Keratinocyte (primary cell): ENCODE measurements at regions not wholly inside any gene's neighbourhood (a gene's known extent, or its start where the extent isn't known, plus 50 kb on each side); places are given as distances from the start of the nearest gene placed in this dataset.

Experiments
- DNase-seq: peaks from one replicate; pipeline ENCODE4 v3.0.0-alpha.2; 2011; ENCODE audit warnings: low read depth, missing footprints, low spot score
- FAIRE-seq: peaks from 2 replicates; lab custom pipeline; 2011; peaks lifted over from hg19 to GRCh38; lab: Jason Lieb, UNC
- H2AFZ ChIP-seq: 2 replicates; pipeline ENCODE4 v1.6.0; 2012; ENCODE audit warnings: low read length, control low read depth, inconsistent platforms; ENCODE audit not compliant: control insufficient read depth
- H3K27ac ChIP-seq: 2 replicates; pipeline ENCODE4 v1.5.1; 2011; ENCODE audit warnings: low read length; ENCODE audit not compliant: control insufficient read depth, insufficient read depth
- H3K27me3 ChIP-seq: 3 replicates; pipeline ENCODE4 v1.6.0; 2011; ENCODE audit warnings: low read length; ENCODE audit not compliant: control insufficient read depth, insufficient read depth; ENCODE audit errors: extremely low read depth
- H3K36me3 ChIP-seq, 2 experiments: 2 replicates in 1 of 2; 3 replicates in 1 of 2; pipeline ENCODE4 v1.5.1; 2011; ENCODE audit warnings: low read length in 2 of 2, mild to moderate bottlenecking in 1 of 2; ENCODE audit not compliant: control insufficient read depth in 2 of 2, insufficient read depth in 2 of 2; ENCODE audit errors: extremely low read depth in 1 of 2
- H3K4me1 ChIP-seq: 3 replicates; pipeline ENCODE4 v1.5.1; 2011; ENCODE audit warnings: low read length; ENCODE audit not compliant: control insufficient read depth, insufficient read depth; ENCODE audit errors: extremely low read depth
- H3K4me2 ChIP-seq: 3 replicates; pipeline ENCODE4 v1.6.0; 2011; ENCODE audit warnings: low read depth, low read length; ENCODE audit not compliant: control insufficient read depth, insufficient read depth; ENCODE audit errors: extremely low read depth
- H3K4me3 ChIP-seq, 3 experiments: fragments of 200-600 bp in 1 of 3; sonication (generic) in 1 of 3; 2 replicates in 2 of 3; 3 replicates in 1 of 3; pipeline ENCODE4 v1.5.1; 2011 to 2016; ENCODE audit warnings: low read length in 3 of 3, mild to moderate bottlenecking in 3 of 3, control low read depth in 2 of 3, inconsistent platforms in 1 of 3, low read depth in 1 of 3, mixed read lengths in 1 of 3, mixed run types in 1 of 3, moderate library complexity in 1 of 3; ENCODE audit not compliant: control insufficient read depth in 2 of 3, insufficient read depth in 2 of 3; ENCODE audit errors: extremely low read depth in 1 of 3
- H3K79me2 ChIP-seq: 2 replicates; pipeline ENCODE4 v1.6.0; 2012; ENCODE audit warnings: low read length; ENCODE audit not compliant: control insufficient read depth, insufficient read depth
- H3K9ac ChIP-seq: 3 replicates; pipeline ENCODE4 v1.6.0; 2011; ENCODE audit warnings: low read length; ENCODE audit not compliant: control insufficient read depth, insufficient read depth; ENCODE audit errors: extremely low read depth
- H3K9me1 ChIP-seq: 3 replicates; pipeline ENCODE4 v1.6.0; 2011; ENCODE audit warnings: low read length; ENCODE audit not compliant: control insufficient read depth, insufficient read depth; ENCODE audit errors: extremely low read depth
- H3K9me3 ChIP-seq: 2 replicates; pipeline ENCODE4 v1.5.1; 2012; ENCODE audit warnings: low read depth, low read length; ENCODE audit not compliant: control insufficient read depth
- H4K20me1 ChIP-seq: 3 replicates; pipeline ENCODE4 v1.6.0; 2011; ENCODE audit warnings: low read length; ENCODE audit not compliant: control insufficient read depth, insufficient read depth; ENCODE audit errors: extremely low read depth
- EZH2 ChIP-seq: IDR thresholded peaks from one replicate; pipeline ENCODE4 v1.6.1; 2012; ENCODE audit warnings: inconsistent platforms, mild to moderate bottlenecking, low read length, moderate library complexity
- dilution Hi-C: fragments of 300-500 bp; cut with MboI; formaldehyde crosslinking; loops from one replicate; pipeline ENCODE4 v1.7.0; 2020; ENCODE audit warnings: low sequenced_read_pairs; ENCODE audit not compliant: extremely low pct_ligation_motif_present
- TF ChIP-seq, protein P1 (sequence below), 3 experiments: IDR thresholded peaks in 1 of 3; conservative IDR thresholded peaks in 1 of 3; optimal IDR thresholded peaks in 1 of 3; 2 replicates in 2 of 3; 3 replicates in 1 of 3; pipeline versions ENCODE3 to v1.5.1; 2011; ENCODE audit warnings: low read length in 3 of 3, mild to moderate bottlenecking in 3 of 3, moderate library complexity in 2 of 3, control low read depth in 1 of 3, inconsistent platforms in 1 of 3; ENCODE audit not compliant: insufficient read depth in 2 of 3; ENCODE audit errors: extremely low read depth in 1 of 3

DNA sequence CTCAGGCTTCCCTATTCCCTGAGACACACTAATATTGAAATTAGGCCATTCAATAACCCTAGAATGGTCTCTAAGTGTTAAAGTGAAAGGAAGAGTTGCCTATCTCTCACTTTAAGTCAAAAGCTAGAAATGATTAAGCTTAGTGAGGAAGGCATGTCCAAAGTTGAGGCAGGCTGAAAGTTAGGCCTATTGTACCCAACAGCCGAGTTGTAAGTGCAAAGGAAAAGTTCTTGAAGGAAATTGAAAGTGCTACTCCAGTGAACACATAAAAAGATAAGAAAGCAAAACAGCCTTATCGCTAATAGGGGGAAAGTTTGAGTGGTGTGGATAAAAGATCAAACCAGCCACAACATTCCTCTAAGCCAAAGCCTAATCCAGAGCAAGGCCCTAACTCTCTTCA is 117.9 kb upstream of the SPATA12 start:
- dilution Hi-C loops, result no loop called here
- FAIRE-seq (no peak), DNase-seq (no peak)
- Histone ChIP-seq H3K4me1 (no peaks in the 10 kb centered on the region), H3K9me1 (no peaks in the 10 kb centered on the region), H3K9ac (no peak overlapping the region), H3K79me2 (no peaks in the 10 kb centered on the region), H4K20me1 (no peaks in the 10 kb centered on the region), H3K27me3 (no peaks in the 10 kb centered on the region), H2AFZ (no peak overlapping the region), H3K4me2 (no peak overlapping the region), H3K4me3 (no peak overlapping the region), H3K9me3 (no peaks in the 10 kb centered on the region), H3K27ac (no peak overlapping the region), H3K36me3 (no peaks in the 10 kb centered on the region)
- TF ChIP-seq EZH2, result no peak
- TF ChIP-seq, protein P1, sequence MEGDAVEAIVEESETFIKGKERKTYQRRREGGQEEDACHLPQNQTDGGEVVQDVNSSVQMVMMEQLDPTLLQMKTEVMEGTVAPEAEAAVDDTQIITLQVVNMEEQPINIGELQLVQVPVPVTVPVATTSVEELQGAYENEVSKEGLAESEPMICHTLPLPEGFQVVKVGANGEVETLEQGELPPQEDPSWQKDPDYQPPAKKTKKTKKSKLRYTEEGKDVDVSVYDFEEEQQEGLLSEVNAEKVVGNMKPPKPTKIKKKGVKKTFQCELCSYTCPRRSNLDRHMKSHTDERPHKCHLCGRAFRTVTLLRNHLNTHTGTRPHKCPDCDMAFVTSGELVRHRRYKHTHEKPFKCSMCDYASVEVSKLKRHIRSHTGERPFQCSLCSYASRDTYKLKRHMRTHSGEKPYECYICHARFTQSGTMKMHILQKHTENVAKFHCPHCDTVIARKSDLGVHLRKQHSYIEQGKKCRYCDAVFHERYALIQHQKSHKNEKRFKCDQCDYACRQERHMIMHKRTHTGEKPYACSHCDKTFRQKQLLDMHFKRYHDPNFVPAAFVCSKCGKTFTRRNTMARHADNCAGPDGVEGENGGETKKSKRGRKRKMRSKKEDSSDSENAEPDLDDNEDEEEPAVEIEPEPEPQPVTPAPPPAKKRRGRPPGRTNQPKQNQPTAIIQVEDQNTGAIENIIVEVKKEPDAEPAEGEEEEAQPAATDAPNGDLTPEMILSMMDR (optimal IDR thresholded peaks at IDR 0.05 in 1 of 3, IDR thresholded peaks at IDR 0.05 in 1 of 3, conservative IDR thresholded peaks at IDR 0.05 in 1 of 3; ENCODE audit: extremely low read depth in 1 of 3, insufficient read depth in 2 of 3, low read length in 3 of 3), result no peak

DNA sequence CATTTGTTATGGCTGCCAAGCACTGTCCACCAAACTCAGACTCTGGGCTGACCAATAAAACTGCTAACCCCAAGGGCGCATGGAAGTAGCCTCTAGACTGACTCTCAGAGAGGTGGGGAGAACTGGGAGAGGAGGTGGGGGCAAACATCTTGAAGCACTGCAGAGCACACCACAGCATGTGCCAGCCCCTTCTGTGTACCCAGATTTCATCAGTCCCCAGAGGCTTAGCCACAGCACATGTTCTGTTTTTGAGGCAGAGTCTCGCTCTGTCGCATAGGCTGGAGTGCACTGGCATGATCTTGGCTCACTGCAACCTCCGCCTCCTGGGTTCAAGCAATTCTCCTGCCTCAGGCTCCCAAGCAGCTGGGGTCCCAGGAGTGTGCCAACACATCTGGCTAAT is 119.5 kb upstream of the SPATA12 start:
- H3K4me2 ChIP-seq, result no peak overlapping the region
- FAIRE-seq (no peak), DNase-seq (no peak)
- TF ChIP-seq EZH2, result no peak
- TF ChIP-seq, protein P1 (optimal IDR thresholded peaks at IDR 0.05 in 1 of 3, IDR thresholded peaks at IDR 0.05 in 1 of 3, conservative IDR thresholded peaks at IDR 0.05 in 1 of 3; ENCODE audit: extremely low read depth in 1 of 3, insufficient read depth in 2 of 3, low read length in 3 of 3), result no peak
- H2AFZ ChIP-seq, result no peak overlapping the region
- no peak overlapping the region for H3K9ac ChIP-seq
- no peak overlapping the region for H3K27ac ChIP-seq
- no peak overlapping the region for H3K4me3 ChIP-seq
- no peaks in the 10 kb centered on the region for H3K79me2 ChIP-seq
- dilution Hi-C loops, result no loop called here
- no peaks in the 10 kb centered on the region for H3K27me3 ChIP-seq
- H3K9me1 ChIP-seq, result no peaks in the 10 kb centered on the region
- H4K20me1 ChIP-seq, result no peaks in the 10 kb centered on the region
- no peaks in the 10 kb centered on the region for H3K36me3 ChIP-seq
- no peaks in the 10 kb centered on the region for H3K4me1 ChIP-seq
- H3K9me3 ChIP-seq, result no peaks in the 10 kb centered on the region
